Caco-2 (cell line): ENCODE measurements at regions not wholly inside any gene's neighbourhood (a gene's known extent, or its start where the extent isn't known, plus 50 kb on each side); places are given as distances from the start of the nearest gene placed in this dataset.

Source experiments
- BruUV-seq: library from RNA; stranded (reverse); fragments of 400-500 nt; replicated peaks from 2 replicates; lab custom pipeline; 2021; lab: Mats Ljungman, UMichigan
- CTCF ChIA-PET: fragments of 300-600 bp; sonication (Branson Sonifier 250); formaldehyde crosslinking; loops from one replicate; lab custom pipeline; 2022; ENCODE audit warnings: antibody characterized with exemption; lab: Charles Lee
- POLR2A ChIA-PET: fragments of 300-600 bp; sonication (Branson Sonifier 250); formaldehyde crosslinking; loops from one replicate; lab custom pipeline; 2022; ENCODE audit warnings: antibody characterized with exemption; lab: Charles Lee
- DNase-seq, 2 experiments: peaks; one replicate each; pipeline versions ENCODE4 v3.0.0 to v3.0.0-alpha.2; 2020 to 2022
- H3K27me3 ChIP-seq: replicated peaks from 2 replicates; pipeline ENCODE4 v1.6.0; 2011; ENCODE audit warnings: low read length; ENCODE audit not compliant: control insufficient read depth, insufficient read depth
- H3K36me3 ChIP-seq: 2 replicates; pipeline ENCODE4 v1.5.1; 2011; ENCODE audit warnings: low read length; ENCODE audit not compliant: control insufficient read depth, insufficient read depth
- H3K4me1 ChIP-seq: fragments of 250-450 bp; sonication (Bioruptor Pico); 2 replicates; pipeline ENCODE4 v1.5.1; 2020; ENCODE audit warnings: mild to moderate bottlenecking
- H3K4me3 ChIP-seq: 2 replicates; pipeline ENCODE4 v1.5.1; 2011; ENCODE audit warnings: low read depth, mild to moderate bottlenecking, control low read depth, low read length
- H3K9me3 ChIP-seq: fragments of 250-450 bp; sonication (Bioruptor Pico); 2 replicates; pipeline ENCODE4 v1.5.1; 2020; ENCODE audit warnings: mild to moderate bottlenecking, moderate library complexity
- H3K27ac Mint-ChIP-seq: one replicate; pipeline ENCODE4 v1.8.0; 2022; ENCODE audit warnings: mixed read lengths; ENCODE audit not compliant: unreplicated experiment
- H3K27me3 Mint-ChIP-seq: one replicate; pipeline ENCODE4 v1.8.0; 2022; ENCODE audit warnings: mixed read lengths; ENCODE audit not compliant: insufficient read depth, unreplicated experiment
- H3K36me3 Mint-ChIP-seq: one replicate; pipeline ENCODE4 v1.8.0; 2022; ENCODE audit warnings: mild to moderate bottlenecking, mixed read lengths; ENCODE audit not compliant: insufficient read depth, unreplicated experiment
- H3K4me1 Mint-ChIP-seq: one replicate; pipeline ENCODE4 v1.8.0; 2022; ENCODE audit warnings: low read depth, mixed read lengths; ENCODE audit not compliant: unreplicated experiment
- H3K4me3 Mint-ChIP-seq: one replicate; pipeline ENCODE4 v1.8.0; 2022; ENCODE audit warnings: mild to moderate bottlenecking, moderate library complexity, mixed read lengths; ENCODE audit not compliant: unreplicated experiment
- H3K9me3 Mint-ChIP-seq: one replicate; pipeline ENCODE4 v1.8.0; 2022; ENCODE audit warnings: mixed read lengths; ENCODE audit not compliant: unreplicated experiment
- CTCF ChIP-seq, 2 experiments: fragments of 200-600 bp in 1 of 2; IDR thresholded peaks; 1 replicate in 1 of 2; 2 replicates in 1 of 2; pipeline versions ENCODE4 v1.5.1 to v1.8.0; 2011 to 2022; ENCODE audit warnings: antibody characterized with exemption in 1 of 2, control low read depth in 1 of 2, inconsistent platforms in 1 of 2, low read depth in 1 of 2, low read length in 1 of 2, mild to moderate bottlenecking in 1 of 2, moderate library complexity in 1 of 2; ENCODE audit not compliant: insufficient read depth in 1 of 2, severe bottlenecking in 1 of 2, unreplicated experiment in 1 of 2
- intact Hi-C: fragments of 100-400 bp; cut with micrococcal nuclease; formaldehyde crosslinking; loops from one replicate; pipeline ENCODE4 v1.10.0; 2022; ENCODE audit not compliant: unreplicated experiment

GRCh38 chr16:66008136-66008535 is 358.4 kb upstream of the CDH5 start:
- CTCF ChIA-PET = no interaction called here
- H3K4me3 ChIP-seq = no peak overlapping the region
- intact Hi-C loops = no loop called here

GRCh38 chr16:66007717-66008116 is 358.8 kb upstream of the CDH5 start:
- Mint-ChIP-seq H3K27ac (no peak overlapping the region), H3K4me3 (no peak overlapping the region), H3K36me3 (no peaks in the 10 kb centered on the region), H3K27me3 (peaks cover 17% of the 10 kb centered on the region), H3K4me1 (no peaks in the 10 kb centered on the region), H3K9me3 (no peaks in the 10 kb centered on the region)
- no peaks in the 10 kb centered on the region for H3K36me3 ChIP-seq
- no peak for DNase-seq
- POLR2A ChIA-PET = no interaction called here
- CTCF ChIA-PET = no interaction called here
- no peak for TF ChIP-seq CTCF (IDR thresholded peaks at IDR 0.05; ENCODE audit: insufficient read depth in 1 of 2, low read depth in 1 of 2, low read length in 1 of 2, severe bottlenecking in 1 of 2, unreplicated experiment in 1 of 2)
- H3K4me3 ChIP-seq = no peak overlapping the region
- H3K27me3 ChIP-seq = no peaks in the 10 kb centered on the region
- intact Hi-C loops = no loop called here
- no peaks in the 10 kb centered on the region for H3K4me1 ChIP-seq
- BruUV-seq = no TSS peak
- H3K9me3 ChIP-seq = no peaks in the 10 kb centered on the region

More at GRCh38 chr16:66008136-66008535, 358.4 kb upstream of the CDH5 start:
- POLR2A ChIA-PET = no interaction called here
- Mint-ChIP-seq H3K27me3 (peaks cover 17% of the 10 kb centered on the region), H3K27ac (no peak overlapping the region), H3K4me3 (no peak overlapping the region), H3K4me1 (no peaks in the 10 kb centered on the region), H3K36me3 (no peaks in the 10 kb centered on the region), H3K9me3 (no peaks in the 10 kb centered on the region)
- H3K36me3 ChIP-seq = no peaks in the 10 kb centered on the region
- no peaks in the 10 kb centered on the region for H3K27me3 ChIP-seq
- BruUV-seq = no TSS peak
- no peak for DNase-seq
- TF ChIP-seq CTCF (IDR thresholded peaks at IDR 0.05; ENCODE audit: insufficient read depth in 1 of 2, low read depth in 1 of 2, low read length in 1 of 2, severe bottlenecking in 1 of 2, unreplicated experiment in 1 of 2) = no peak
- H3K9me3 ChIP-seq = no peaks in the 10 kb centered on the region
- H3K4me1 ChIP-seq = no peaks in the 10 kb centered on the region

- no peaks in the 10 kb centered on the region for H3K36me3 ChIP-seq
- TF ChIP-seq CTCF (IDR thresholded peaks at IDR 0.05; ENCODE audit: insufficient read depth in 1 of 2, low read depth in 1 of 2, low read length in 1 of 2, severe bottlenecking in 1 of 2, unreplicated experiment in 1 of 2) = no peak
- no peak overlapping the region for H3K4me3 ChIP-seq
- Mint-ChIP-seq H3K36me3 (no peaks in the 10 kb centered on the region), H3K27ac (no peak overlapping the region), H3K4me3 (no peak overlapping the region), H3K27me3 (peaks cover 14% of the 10 kb centered on the region), H3K4me1 (no peaks in the 10 kb centered on the region), H3K9me3 (no peaks in the 10 kb centered on the region)
- BruUV-seq = no TSS peak
- no peak for DNase-seq
- CTCF ChIA-PET = no interaction called here
- POLR2A ChIA-PET = interaction anchor here (0.5 kb wide), 1 partner anchor 130 kb away, joined by 5 read pairs; no protein-coding TSS in a partner anchor
- no peaks in the 10 kb centered on the region for H3K9me3 ChIP-seq
- intact Hi-C loops = no loop called here
- H3K4me1 ChIP-seq = no peaks in the 10 kb centered on the region
- H3K27me3 ChIP-seq = no peaks in the 10 kb centered on the region
Measured at GRCh38 chr16:66006485-66006884, 360.0 kb upstream of the CDH5 start.
